ENCODE measurements at regions not wholly inside any gene's neighbourhood (a gene's known extent, or its start where the extent isn't known, plus 50 kb on each side); places are given as distances from the start of the nearest gene placed in this dataset.

- peaks cover 5 to 12% (median 9%) of the 10 kb centered on the region in 3 donors for H3K27me3 Mint-ChIP-seq
- no peaks in the 10 kb centered on the region for H3K4me1 Mint-ChIP-seq
- H3K4me3 Mint-ChIP-seq, result no peak overlapping the region
- H3K36me3 Mint-ChIP-seq, result no peaks in the 10 kb centered on the region
- DNase-seq (no peak), ATAC-seq (ENCODE audit: low read depth in 2 of 2) (no peak)
- no peak overlapping the region for H3K27ac Mint-ChIP-seq
- H3K9me3 Mint-ChIP-seq, result no peaks in the 10 kb centered on the region
Measured at GRCh38 chr22:27181537-27181936, 524.1 kb downstream of the MIAT start.

- Mint-ChIP-seq H3K27me3 (peaks cover 8 to 12% (median 9%) of the 10 kb centered on the region in 3 donors), H3K4me1 (no peaks in the 10 kb centered on the region), H3K4me3 (no peak overlapping the region), H3K27ac (peak overlapping the region in 1 of 6 donors; percentile 65), H3K36me3 (no peaks in the 10 kb centered on the region), H3K9me3 (no peaks in the 10 kb centered on the region)
- DNase-seq (no peak), ATAC-seq (ENCODE audit: low read depth in 2 of 2) (no peak)
Measured at GRCh38 chr22:27183474-27183873, 526.1 kb downstream of the MIAT start.

- Mint-ChIP-seq H3K36me3 (no peaks in the 10 kb centered on the region), H3K4me3 (no peak overlapping the region), H3K9me3 (peaks cover 0 to 4% (median 0%) of the 10 kb centered on the region in 7 donors), H3K27me3 (peaks cover 21 to 23% (median 23%) of the 10 kb centered on the region in 3 donors), H3K27ac (no peak overlapping the region), H3K4me1 (no peaks in the 10 kb centered on the region)
- DNase-seq (no peak), ATAC-seq (ENCODE audit: low read depth in 2 of 2) (no peak)
Measured at GRCh38 chr22:27185099-27185709, 527.8 kb downstream of the MIAT start.

- ATAC-seq (ENCODE audit: low read depth in 2 of 2), result no peak
- H3K36me3 Mint-ChIP-seq, result peaks cover 0 to 2% of the 10 kb centered on the region in 2 donors
- H3K9me3 Mint-ChIP-seq, result peaks cover 0 to 10% (median 2%) of the 10 kb centered on the region in 7 donors
- no peaks in the 10 kb centered on the region for H3K4me1 Mint-ChIP-seq
- H3K27me3 Mint-ChIP-seq, result peaks cover 21 to 25% (median 23%) of the 10 kb centered on the region in 3 donors
- no peak overlapping the region for H3K27ac Mint-ChIP-seq
- no peak for DNase-seq
- no peak overlapping the region for H3K4me3 Mint-ChIP-seq
Measured at GRCh38 chr22:27185760-27186302, 528.4 kb downstream of the MIAT start.

GRCh38 chr22:27186643-27187042 lies 529.3 kb downstream of the MIAT start:
- Mint-ChIP-seq H3K4me3 (no peak overlapping the region), H3K4me1 (no peaks in the 10 kb centered on the region), H3K27ac (no peak overlapping the region), H3K9me3 (peaks cover 0 to 18% (median 4%) of the 10 kb centered on the region in 7 donors), H3K36me3 (peaks cover 0 to 4% of the 10 kb centered on the region in 2 donors), H3K27me3 (peaks cover 21 to 27% (median 23%) of the 10 kb centered on the region in 3 donors)
- ATAC-seq (ENCODE audit: low read depth in 2 of 2) (no peak), DNase-seq (no peak)

GRCh38 chr22:27192135-27192829 lies 534.9 kb downstream of the MIAT start:
- Mint-ChIP-seq H3K27me3 (peaks cover 28 to 33% (median 29%) of the 10 kb centered on the region in 3 donors), H3K4me1 (no peaks in the 10 kb centered on the region), H3K4me3 (no peak overlapping the region), H3K36me3 (peaks cover 2 to 4% of the 10 kb centered on the region in 2 donors), H3K9me3 (peaks cover 0 to 26% (median 6%) of the 10 kb centered on the region in 7 donors), H3K27ac (no peak overlapping the region)
- ATAC-seq (ENCODE audit: low read depth in 2 of 2) (no peak), DNase-seq (no peak)

- H3K4me1 Mint-ChIP-seq, result no peaks in the 10 kb centered on the region
- no peak overlapping the region for H3K27ac Mint-ChIP-seq
- H3K9me3 Mint-ChIP-seq, result peaks cover 5 to 34% (median 12%) of the 10 kb centered on the region in 7 donors
- H3K4me3 Mint-ChIP-seq, result no peak overlapping the region
- peaks cover 4 to 8% of the 10 kb centered on the region in 2 donors for H3K36me3 Mint-ChIP-seq
- ATAC-seq (ENCODE audit: low read depth in 2 of 2), result no peak
- DNase-seq, result no peak
- H3K27me3 Mint-ChIP-seq, result peaks cover 27 to 31% (median 28%) of the 10 kb centered on the region in 3 donors
Measured at GRCh38 chr22:27193215-27193614, 535.8 kb downstream of the MIAT start.

- Mint-ChIP-seq H3K4me3 (no peak overlapping the region), H3K36me3 (peaks cover 4 to 8% of the 10 kb centered on the region in 2 donors), H3K27me3 (peaks cover 23 to 27% (median 27%) of the 10 kb centered on the region in 3 donors), H3K9me3 (peaks cover 5 to 34% (median 12%) of the 10 kb centered on the region in 7 donors), H3K4me1 (no peaks in the 10 kb centered on the region), H3K27ac (no peak overlapping the region)
- ATAC-seq (ENCODE audit: low read depth in 2 of 2), result no peak
- DNase-seq, result no peak
Measured at GRCh38 chr22:27193636-27194035, 536.2 kb downstream of the MIAT start.

GRCh38 chr22:27194096-27194748 lies 536.8 kb downstream of the MIAT start:
- Mint-ChIP-seq H3K27ac (no peak overlapping the region), H3K4me1 (no peaks in the 10 kb centered on the region), H3K36me3 (peaks cover 4 to 8% of the 10 kb centered on the region in 2 donors), H3K9me3 (peaks cover 5 to 34% (median 12%) of the 10 kb centered on the region in 7 donors), H3K27me3 (peaks cover 17 to 21% (median 21%) of the 10 kb centered on the region in 3 donors), H3K4me3 (no peak overlapping the region)
- no peak for DNase-seq
- ATAC-seq (ENCODE audit: low read depth in 2 of 2), result no peak

- no peak for ATAC-seq (ENCODE audit: low read depth in 2 of 2)
- H3K36me3 Mint-ChIP-seq, result peaks cover 4 to 8% of the 10 kb centered on the region in 2 donors
- no peaks in the 10 kb centered on the region for H3K4me1 Mint-ChIP-seq
Measured at GRCh38 chr22:27195094-27195493, 537.7 kb downstream of the MIAT start.

GRCh38 chr22:27195494-27195893 lies 538.1 kb downstream of the MIAT start:
- Mint-ChIP-seq H3K4me1 (no peaks in the 10 kb centered on the region), H3K27me3 (peaks cover 13 to 27% (median 19%) of the 10 kb centered on the region in 3 donors), H3K36me3 (peaks cover 4 to 8% of the 10 kb centered on the region in 2 donors), H3K4me3 (no peak overlapping the region), H3K9me3 (peaks cover 5 to 27% (median 12%) of the 10 kb centered on the region in 7 donors), H3K27ac (no peak overlapping the region)
- DNase-seq (no peak), ATAC-seq (ENCODE audit: low read depth in 2 of 2) (no peak)

More at GRCh38 chr22:27195094-27195493, 537.7 kb downstream of the MIAT start:
- DNase-seq, result no peak
- Mint-ChIP-seq H3K27me3 (peaks cover 13 to 24% (median 19%) of the 10 kb centered on the region in 3 donors), H3K27ac (no peak overlapping the region), H3K9me3 (peaks cover 5 to 31% (median 12%) of the 10 kb centered on the region in 7 donors), H3K4me3 (no peak overlapping the region)

GRCh38 chr22:27196606-27197005 lies 539.2 kb downstream of the MIAT start:
- no peak for DNase-seq
- Mint-ChIP-seq H3K4me3 (no peak overlapping the region), H3K4me1 (no peaks in the 10 kb centered on the region), H3K27ac (no peak overlapping the region), H3K9me3 (peaks cover 3 to 16% (median 8%) of the 10 kb centered on the region in 7 donors), H3K36me3 (peaks cover 0 to 8% of the 10 kb centered on the region in 2 donors), H3K27me3 (peaks cover 15 to 27% (median 18%) of the 10 kb centered on the region in 3 donors)
- no peak for ATAC-seq (ENCODE audit: low read depth in 2 of 2)

- no peak for DNase-seq
- Mint-ChIP-seq H3K4me3 (no peak overlapping the region), H3K4me1 (no peaks in the 10 kb centered on the region), H3K27me3 (peaks cover 15 to 27% (median 19%) of the 10 kb centered on the region in 3 donors), H3K27ac (no peak overlapping the region), H3K9me3 (peaks cover 3 to 11% (median 8%) of the 10 kb centered on the region in 7 donors), H3K36me3 (peaks cover 0 to 8% of the 10 kb centered on the region in 2 donors)
- ATAC-seq (ENCODE audit: low read depth in 2 of 2), result no peak
Measured at GRCh38 chr22:27197052-27197451, 539.7 kb downstream of the MIAT start.
